Activated naive CD8-positive, alpha-beta T cell treated with anti-CD3 and anti-CD28 coated beads, Interleukin-2, amount 50 U/mL, for 16 hours (primary cell): ENCODE measurements at regions not wholly inside any gene's neighbourhood (a gene's known extent, or its start where the extent isn't known, plus 50 kb on each side); places are given as distances from the start of the nearest gene placed in this dataset.
"Not testable (repeated sequence)": the region's sequence is repeated elsewhere in the genome, so short reads cannot be mapped to it uniquely, and the experiment has no call there.

Experiments
- DNase-seq: peaks from one replicate; pipeline ENCODE4 v3.0.0-alpha.2; 2020; ENCODE audit warnings: low read depth, low spot score

DNA sequence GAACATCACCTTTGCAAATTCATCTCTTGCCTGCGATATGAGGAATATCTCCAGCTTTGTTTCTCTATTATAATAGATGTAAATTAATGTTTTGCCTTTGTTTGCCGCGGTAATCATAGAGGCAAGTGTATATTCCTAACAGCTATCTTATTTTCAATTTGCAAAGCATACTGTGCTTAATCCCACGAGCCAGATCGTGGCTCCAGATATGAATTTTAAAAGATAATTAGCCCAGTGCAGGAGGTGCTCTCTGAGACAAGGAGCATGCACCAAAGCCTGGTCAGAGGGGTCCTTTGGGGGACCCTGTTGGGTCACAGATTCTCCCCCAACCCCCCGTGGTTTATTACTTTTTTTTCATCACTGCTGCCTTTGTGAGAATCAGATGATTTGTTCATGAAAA is 1087.5 kb downstream of the BCL11B start:
- DNase-seq, result no peak

DNA sequence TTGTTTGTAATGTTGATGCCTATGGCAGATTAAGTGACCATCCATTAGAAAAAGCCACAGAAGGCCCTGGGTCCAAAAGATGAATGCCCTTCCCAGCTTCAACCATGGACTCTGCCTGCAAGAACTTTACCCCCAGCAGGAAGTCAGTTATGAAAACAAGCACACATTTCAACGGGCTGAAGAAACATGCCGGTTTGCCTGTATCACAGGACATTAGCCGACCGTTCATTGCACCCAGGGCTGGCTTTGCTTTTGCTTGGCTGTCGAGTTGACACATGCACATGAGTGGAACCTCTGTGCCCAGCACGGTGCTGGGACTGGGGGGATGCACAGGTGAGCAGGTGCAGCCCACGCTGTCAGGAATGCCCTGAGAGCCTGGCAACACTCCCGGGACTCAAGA is 1087.0 kb downstream of the BCL11B start:
- DNase-seq, result no peak

DNA sequence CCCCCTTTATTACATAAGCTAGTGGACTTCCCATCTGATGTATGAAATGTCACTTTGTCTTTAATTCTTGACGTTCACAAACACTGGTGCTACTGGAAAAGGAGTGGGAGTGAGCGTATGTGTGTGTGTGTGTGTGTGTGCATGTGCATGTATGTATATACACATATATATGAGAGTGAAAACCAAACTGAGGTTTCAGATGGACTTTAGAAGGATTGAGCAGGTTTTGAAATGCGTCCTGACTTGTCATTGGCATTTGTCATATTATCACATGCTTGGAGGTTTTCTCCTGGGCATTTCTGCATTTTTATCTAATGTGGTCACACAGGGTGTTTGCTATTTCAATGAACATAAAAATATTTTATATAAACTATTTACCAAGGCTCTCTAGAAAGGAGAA is 1085.9 kb downstream of the BCL11B start:
- no peak for DNase-seq

DNA sequence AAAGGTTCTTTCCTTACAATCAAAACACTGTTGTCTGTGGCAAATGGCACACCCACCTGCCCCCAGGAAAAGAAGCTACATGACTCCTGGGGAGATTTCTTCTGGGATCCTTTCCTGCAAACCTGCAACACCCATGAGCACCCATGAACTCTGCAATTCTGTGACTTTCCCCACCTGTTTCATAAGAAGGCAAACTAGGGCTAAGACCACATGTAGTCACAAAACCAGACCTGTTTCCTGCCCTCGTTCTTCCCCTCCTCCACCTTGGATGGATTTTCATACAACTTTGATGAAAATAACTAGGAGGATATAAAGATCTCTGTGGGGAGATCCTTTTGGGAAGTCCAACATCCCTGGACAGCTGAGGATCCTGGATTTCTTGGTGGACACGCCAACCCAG is 1084.7 kb downstream of the BCL11B start:
- no peak for DNase-seq

DNA sequence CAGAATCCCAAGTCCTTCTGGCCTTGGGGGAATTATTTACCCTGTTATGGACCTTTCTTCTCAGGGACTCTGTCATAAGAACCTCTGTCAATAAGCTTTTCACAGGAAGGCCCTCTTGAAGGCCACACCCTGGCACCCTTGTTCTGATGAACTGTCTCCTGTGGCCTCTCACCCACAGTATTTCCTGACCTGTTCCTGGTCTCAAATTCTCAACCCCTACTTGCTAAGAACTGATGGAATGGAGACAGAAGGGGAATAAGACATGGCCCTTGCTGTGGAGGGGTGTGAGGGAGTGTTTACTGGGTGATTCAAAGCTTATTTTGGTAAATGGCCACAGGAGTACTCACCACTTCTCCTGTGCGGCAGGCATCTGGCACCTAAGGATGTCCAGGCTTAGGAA is 1082.9 kb downstream of the BCL11B start:
- no peak for DNase-seq

DNA sequence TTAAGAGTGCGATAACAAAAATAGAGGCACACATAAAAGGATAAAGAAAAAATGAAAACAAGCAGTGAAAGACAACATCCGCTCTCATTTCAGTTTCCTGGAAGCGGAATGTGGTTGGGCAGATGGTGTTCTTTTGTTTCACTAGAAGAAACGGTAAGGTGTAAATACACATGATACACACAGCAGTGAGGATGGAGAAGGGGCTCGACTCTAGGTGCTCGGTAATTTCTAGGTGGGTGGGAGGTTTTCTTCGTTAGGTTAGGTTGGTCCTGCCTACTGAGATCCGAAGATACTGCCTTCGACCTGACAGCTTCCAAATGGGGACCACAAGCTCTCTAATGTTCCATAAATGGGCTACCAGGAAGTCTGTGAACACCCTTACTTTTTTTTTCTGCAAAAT is 1082.5 kb downstream of the BCL11B start:
- no peak for DNase-seq

DNA sequence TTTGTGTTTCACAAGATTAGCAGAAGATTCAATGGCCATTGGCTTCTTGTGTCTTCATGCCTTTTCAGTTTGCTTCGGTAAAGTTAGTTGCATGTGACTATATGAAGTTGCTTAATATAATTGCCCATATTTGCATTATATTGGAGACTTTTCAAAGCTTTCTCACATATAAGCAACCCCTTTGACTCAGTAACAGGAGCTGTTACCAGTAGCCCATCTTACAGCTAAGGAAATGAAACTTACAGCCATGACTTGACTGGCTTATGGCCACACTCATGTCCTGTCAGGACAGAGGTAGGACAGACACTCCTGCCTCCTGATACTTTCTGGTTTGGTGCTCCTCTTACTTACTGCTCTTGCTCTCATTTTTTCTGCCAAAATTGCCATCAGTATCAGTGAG is 1082.1 kb downstream of the BCL11B start:
- DNase-seq, result no peak

DNA sequence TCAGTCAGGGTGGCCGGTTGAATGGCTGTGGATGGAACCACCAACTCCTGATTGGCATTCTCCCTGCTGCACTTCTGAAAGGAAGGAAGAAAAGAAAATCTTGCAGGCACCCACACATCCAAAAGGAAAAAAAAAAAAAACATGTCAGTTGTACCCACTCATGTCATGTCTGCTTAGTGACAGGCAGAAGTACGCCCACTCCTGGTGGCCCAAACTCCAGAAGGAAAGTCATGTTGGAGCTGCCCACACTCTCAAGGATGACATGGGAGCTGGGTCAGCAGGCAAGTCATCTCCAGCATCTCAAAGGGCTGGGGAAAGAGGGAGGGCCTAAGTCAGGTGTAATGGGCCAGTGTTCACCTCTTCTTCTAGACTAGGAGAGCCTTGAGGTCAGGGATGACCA is 1079.1 kb downstream of the BCL11B start:
- DNase-seq, result no peak

DNA sequence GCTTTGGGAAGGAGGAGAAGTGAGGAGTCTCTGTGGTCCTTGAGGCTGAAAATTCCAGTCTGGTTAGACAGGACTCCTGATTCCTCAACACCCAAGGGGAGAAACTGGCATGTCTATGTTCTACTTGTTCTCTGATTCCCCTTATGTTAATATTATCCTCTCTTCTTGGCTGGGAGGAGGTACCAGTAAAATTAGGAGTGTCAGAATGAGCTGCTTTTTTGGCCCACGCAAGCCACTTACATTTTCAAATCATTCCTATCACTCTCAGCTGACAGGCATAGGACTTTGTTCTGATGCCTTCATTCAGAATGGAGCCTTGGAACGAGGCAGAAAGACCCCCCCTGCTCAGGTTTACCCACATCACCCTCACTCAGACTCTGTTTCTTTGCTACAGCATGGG is 1077.2 kb downstream of the BCL11B start:
- DNase-seq, result no peak

DNA sequence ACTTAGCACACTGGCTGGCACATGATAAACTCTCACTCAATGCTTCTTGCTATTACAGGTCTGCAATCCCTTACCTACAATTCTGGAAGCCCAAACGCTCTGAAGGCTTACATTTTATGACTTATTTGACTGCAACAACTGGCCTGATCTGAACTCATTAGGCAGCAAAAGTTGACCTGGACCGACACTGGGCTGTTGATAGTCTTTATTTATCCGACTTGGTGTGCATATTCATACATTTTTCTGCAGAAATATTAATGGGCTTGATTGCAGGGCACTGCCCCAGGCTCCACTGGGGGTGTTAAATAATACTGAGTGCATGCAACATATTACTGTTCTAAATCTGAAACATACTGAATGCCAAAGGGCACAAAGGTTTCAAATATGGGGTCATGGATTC is 1076.7 kb downstream of the BCL11B start:
- no peak for DNase-seq

DNA sequence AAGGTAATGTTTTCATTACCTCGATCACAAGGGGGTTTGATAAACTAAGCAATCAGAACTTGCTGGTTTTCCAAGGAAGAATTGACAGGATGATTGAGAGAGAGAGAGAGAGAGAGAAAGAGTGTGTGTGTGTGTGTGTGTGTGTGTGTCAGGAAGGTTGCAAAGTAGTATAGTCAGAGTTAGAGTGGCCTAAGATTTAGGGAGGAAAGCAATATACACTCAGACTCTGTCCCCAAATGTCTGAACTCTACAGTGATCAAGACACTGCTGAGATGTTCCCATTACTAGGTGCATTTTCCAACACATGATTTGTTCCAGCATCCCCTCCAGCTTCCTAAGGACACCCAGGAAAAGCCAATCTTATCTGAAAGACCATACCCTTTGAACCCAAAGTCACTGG is 1074.1 kb downstream of the BCL11B start:
- no peak for DNase-seq

DNA sequence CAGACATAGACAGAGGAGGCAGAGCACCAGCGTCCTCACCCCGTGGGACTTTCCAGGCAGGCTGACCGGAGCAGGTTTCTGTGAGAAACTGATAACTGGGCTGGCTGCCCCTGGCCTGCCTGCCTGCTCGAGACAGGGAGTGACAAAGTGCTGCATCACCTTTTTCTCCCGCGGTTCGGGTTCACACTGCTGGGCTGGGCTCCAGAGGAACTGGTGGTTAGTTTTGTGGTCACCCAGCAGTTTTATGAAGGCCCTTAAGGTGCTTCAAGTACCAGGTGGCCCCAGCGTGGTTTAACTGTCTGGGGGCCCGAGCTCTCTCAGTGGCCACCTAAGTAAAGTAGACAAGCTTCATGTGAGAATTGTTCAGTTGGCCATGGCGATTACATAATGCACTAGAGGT is 1073.6 kb downstream of the BCL11B start:
- no peak for DNase-seq

DNA sequence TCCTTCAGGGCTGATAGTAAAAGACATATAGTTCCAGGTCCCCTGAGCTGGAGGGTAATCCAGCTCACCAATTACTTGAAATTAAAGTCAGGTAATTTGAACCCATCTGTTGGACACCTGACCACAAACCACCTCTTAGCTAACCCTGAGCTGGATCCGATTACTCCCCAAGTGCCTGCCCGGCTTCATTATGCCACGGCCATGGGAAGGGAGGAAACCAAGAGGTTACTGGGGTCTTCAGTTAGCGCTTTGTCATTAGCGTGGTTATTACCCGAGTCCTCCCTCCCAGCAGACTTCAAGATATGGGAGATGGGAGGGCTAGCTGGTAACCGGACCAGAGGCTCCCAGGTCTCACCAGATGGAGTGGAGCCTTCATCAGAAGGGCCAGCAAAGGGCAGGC is 1071.4 kb downstream of the BCL11B start:
- no peak for DNase-seq

DNA sequence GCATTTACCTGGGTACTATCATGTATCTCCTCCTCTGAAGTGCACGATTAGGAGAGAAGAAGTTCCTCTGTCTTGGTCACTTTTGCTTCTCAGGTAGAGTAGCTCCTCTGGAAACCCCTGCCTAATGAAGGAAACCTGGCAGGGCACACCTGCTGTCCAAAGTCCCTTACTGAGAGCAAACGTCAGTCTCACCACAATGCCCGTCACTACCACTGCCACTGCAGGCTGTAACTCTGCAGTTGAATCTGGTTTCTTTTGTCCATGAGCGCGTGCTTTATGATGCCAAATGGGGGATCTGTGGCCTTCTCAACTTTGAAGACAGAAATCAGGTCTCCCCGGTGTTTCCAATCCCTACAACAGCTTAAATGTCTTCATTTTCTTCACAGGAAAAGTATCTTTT is 1068.6 kb downstream of the BCL11B start:
- no peak for DNase-seq

DNA sequence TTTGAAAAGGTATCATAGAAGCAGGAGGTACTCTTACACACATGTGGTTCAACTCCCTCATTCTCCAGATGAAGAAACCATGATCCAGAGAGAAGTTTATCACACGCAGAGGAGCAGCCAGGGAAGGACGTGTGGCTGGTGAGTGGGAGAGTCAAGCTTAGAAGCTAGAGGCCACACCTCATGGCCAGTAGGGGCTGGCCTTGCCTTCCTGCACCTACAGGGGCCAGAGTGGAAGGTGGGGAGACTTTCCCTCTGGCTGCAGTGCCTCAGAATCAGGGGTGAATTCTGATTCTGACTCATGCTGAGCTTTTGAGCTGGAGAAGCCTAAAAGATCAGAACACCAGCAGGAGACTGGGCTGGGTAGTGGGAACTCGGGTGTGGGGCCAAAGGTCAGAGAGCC is 1067.9 kb downstream of the BCL11B start:
- DNase-seq, result no peak

DNA sequence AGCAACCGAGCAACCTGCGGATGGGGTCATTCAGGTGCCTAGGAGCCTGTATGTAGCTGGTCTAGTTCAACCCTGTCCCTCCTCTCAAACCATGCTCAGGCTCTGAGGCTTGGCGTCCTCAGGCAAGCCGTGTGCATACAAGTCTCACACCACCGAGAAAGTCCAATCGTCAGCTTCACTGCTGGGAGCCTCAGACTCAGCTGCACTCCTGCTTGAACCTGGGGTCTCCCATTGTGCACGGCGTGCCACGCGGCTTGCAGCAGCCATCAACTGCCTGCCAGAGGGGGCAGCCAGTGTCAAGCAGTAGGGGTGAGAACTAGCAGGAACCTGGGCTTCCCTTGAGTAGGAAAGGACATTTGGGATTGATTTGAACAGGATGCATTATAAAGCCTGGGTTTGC is 1064.6 kb downstream of the BCL11B start:
- no peak for DNase-seq

DNA sequence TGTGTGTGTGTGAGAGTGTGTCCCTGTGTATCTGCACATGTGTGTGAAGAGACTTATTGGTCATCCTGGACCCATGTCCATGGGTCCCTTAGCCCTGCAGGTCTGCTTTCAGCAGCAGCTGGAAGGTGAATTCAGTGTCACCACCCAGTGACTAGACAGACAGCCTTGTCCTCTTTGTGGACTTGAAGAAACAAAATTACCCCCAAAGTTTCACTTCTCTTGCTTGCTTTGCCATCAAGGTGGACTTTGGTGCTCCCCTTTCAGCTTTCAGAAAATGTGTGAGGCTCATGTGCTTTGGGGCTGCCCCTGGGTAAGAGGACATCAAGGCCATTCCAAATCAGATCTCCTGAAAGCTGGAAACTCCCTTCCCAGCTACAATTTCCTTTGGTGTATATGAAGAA is 1063.8 kb downstream of the BCL11B start:
- no peak for DNase-seq

DNA sequence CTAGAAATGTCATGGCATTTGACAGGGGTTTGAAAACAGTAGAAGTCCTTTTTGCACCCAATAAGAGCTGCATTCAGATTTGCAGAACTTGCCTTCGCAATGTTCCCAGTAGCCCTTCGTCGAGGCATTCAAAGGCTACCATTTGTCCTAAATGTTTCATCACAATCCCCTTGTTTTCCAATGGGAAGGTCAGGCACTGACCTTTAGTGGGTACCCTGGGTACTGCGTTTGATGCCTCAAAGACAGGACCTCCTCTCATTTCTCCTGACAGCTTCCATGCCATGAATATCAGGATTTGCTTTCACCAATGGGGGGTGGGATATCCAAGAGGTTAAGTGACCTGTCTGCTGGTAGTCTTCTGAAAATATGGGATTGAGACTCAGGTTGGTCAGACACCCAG is 1063.1 kb downstream of the BCL11B start:
- no peak for DNase-seq

DNA sequence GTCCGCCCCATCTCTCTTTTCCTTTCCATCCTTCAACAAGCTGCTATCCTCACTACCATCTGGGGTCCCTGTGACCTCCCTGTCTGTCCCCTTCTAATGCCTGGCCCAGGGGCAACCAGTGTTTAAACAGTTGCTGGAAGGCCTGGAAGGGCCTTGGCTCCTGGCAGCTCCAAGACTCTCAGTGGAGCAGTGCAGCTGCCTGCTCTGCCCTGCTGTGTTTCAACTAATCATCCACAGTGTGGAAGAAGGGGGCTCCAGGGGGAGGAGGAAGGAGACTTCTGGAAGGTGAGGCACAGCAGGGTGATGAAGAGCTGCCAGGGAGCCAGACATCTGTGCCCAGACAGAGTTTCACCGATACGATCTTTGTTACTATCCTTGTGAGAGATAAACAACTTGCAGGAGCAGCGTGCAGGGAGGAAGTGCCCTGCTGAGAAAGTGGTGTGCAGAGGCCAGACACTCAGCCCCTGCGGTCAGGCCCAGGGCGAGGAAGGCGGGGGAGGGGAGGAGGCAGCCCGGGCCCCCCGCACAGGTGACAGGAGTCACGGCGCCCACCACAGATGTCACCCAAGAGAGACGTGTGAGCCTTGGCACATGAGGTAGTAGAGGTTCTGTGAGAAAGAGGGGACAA is 1061.8 kb downstream of the BCL11B start:
- no peak for DNase-seq

DNA sequence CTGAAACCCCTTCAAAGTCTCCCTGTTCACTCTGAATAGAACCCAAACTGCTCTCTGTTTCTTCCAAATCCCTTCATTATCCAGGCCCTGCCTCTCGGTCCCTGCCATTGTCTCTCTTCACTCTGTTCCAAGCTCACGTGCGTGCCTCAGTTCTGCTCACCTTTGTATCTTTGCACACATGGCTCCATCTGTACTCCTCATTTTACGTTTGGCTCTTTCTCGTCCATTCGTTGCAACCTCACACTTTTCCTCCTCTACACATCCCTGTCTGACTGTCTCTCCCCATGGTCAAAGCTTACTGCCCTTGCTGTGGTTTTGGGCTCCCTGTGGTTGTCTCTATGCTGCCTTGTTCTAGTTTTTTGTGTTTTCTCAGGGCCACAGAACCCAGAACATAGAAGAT is 1054.5 kb downstream of the BCL11B start:
- DNase-seq, result no peak

DNA sequence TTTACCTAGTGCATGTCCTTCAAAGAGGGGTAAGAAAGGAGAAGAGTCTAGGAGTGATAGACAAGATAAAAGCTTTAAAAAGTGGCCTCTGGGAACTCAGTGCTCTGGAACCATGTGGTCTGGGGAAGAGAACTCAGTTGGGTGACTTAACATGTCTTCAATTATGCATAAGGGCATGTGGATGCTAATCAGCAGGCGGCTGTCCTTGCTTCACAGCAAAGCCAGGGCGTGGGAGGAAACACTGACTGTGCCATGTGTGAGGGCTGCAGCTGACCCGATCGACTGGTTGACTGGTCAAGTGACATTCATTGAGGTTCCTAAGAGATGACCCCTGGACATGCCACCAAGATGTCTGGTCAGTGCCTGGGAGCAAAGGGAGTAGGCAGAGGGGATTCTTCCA is 1053.8 kb downstream of the BCL11B start:
- DNase-seq, result no peak

DNA sequence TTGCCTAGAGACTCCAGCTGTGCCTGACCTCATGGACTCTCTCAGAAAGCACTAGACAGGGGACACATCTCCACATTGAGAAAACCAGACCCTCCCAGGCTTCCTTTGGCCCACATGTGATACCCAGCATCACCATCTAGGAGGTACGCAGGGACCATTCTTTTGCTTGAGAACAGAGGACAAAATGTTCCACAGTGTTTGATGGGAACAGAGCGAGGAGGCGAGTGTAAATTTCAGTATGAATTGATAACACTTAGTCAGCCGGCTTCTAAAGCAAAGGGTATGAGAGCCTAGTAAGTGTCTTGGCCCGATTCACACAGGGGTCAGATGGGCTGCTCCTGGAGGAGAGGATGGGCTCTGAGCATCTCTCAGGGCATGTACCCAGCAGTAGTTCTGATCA is 1052.4 kb downstream of the BCL11B start:
- DNase-seq, result no peak

DNA sequence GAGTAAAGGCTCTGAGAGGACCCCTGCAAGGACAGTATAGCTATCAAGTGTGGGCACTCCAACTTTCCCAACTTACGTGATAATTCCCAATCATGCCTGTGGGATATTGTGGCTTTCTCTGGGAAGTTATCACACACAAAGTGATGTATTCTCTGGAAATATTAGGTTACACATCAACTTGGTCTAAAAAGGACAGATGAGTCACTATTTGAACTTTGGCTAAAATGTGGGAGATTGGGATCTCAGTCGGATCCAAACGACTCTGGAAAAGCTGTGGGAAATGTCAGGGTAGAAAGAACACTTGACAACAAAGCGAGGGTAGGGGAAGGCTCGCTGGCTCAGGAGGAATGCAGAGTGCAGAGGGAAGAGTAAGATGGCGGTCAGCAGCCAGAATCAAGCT is 1048.9 kb downstream of the BCL11B start:
- DNase-seq, result no peak

DNA sequence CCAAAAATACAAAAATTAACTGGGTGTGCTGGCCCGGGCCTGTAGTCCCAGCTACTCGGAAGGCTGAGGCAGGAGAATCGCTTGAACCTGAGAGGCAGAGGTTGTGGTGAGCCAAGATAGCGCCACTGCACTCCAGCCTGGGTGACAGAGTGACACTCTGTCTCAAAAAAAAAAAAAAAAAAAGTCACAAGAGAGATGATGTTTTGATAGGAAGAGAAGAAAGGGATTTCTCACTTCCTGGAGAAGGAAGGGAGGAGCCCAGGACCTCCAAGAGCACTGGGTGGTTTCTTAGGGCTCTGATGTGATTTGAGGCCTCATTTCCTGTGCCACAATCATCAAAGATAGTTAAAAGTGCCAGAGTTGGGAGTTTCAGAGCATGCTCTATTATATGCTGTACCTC is 1048.3 kb downstream of the BCL11B start:
- not testable (repeated sequence) for DNase-seq

DNA sequence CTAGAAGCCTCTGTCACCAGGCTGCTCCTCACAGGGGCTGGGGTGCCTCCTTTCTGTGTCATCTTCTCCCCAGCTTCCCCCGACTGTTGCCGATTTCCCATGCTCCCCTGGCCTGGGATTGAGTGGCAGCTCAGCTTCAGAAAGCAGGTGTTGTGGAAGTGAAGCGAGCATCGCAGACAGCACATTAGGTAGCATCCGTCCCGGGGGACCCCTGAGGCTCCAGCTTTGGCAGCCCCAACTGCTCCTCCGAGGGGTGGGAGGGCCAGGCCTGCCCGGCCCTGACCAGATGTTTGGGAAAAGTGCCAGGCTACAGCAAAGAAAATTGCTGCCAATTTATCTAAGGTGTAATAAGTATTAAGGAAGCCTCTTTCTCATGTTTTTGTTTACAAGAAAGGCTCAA is 1045.6 kb downstream of the BCL11B start:
- DNase-seq, result no peak
